Rectal smooth muscle tissue (tissue), 1 donor: ENCODE measurements at regions not wholly inside any gene's neighbourhood (a gene's known extent, or its start where the extent isn't known, plus 50 kb on each side); places are given as distances from the start of the nearest gene placed in this dataset.

ENCODE experiments used
- H3K27ac ChIP-seq: one replicate; pipeline ENCODE4 v1.7.0; 2013; ENCODE audit warnings: low read depth, low read length, inconsistent platforms
- H3K27me3 ChIP-seq: one replicate; pipeline ENCODE4 v1.7.0; 2013; ENCODE audit warnings: low read length; ENCODE audit not compliant: control insufficient read depth, insufficient read depth
- H3K36me3 ChIP-seq: one replicate; pipeline ENCODE4 v1.7.0; 2013; ENCODE audit warnings: low read length; ENCODE audit not compliant: control insufficient read depth, insufficient read depth
- H3K4me1 ChIP-seq: one replicate; pipeline ENCODE4 v1.7.0; 2013; ENCODE audit warnings: low read length; ENCODE audit not compliant: control insufficient read depth, insufficient read depth
- H3K4me3 ChIP-seq: one replicate; pipeline ENCODE4 v1.7.0; 2013; ENCODE audit warnings: low read length
- H3K9ac ChIP-seq: one replicate; pipeline ENCODE4 v1.7.0; 2013; ENCODE audit warnings: low read length

- H3K36me3 ChIP-seq = no peaks in the 10 kb centered on the region
- no peak overlapping the region for H3K4me3 ChIP-seq
- no peak overlapping the region for H3K27ac ChIP-seq
- H3K4me1 ChIP-seq = no peaks in the 10 kb centered on the region
- no peak overlapping the region for H3K9ac ChIP-seq
- H3K27me3 ChIP-seq = no peaks in the 10 kb centered on the region
Measured at GRCh38 chr5:54620141-54620933, 102.8 kb downstream of the SNX18 start.

- H3K4me1 ChIP-seq = no peaks in the 10 kb centered on the region
- no peak overlapping the region for H3K27ac ChIP-seq
- no peaks in the 10 kb centered on the region for H3K27me3 ChIP-seq
- no peak overlapping the region for H3K4me3 ChIP-seq
- no peaks in the 10 kb centered on the region for H3K36me3 ChIP-seq
- no peak overlapping the region for H3K9ac ChIP-seq
Measured at GRCh38 chr5:54619731-54620130, 102.2 kb downstream of the SNX18 start.

GRCh38 chr5:54616518-54617220 is 99.1 kb downstream of the SNX18 start:
- H3K4me3 ChIP-seq = no peak overlapping the region
- no peaks in the 10 kb centered on the region for H3K27me3 ChIP-seq
- H3K4me1 ChIP-seq = no peaks in the 10 kb centered on the region
- no peak overlapping the region for H3K27ac ChIP-seq
- H3K9ac ChIP-seq = no peak overlapping the region
- no peaks in the 10 kb centered on the region for H3K36me3 ChIP-seq

- no peak overlapping the region for H3K27ac ChIP-seq
- H3K27me3 ChIP-seq = no peaks in the 10 kb centered on the region
- no peaks in the 10 kb centered on the region for H3K4me1 ChIP-seq
- H3K9ac ChIP-seq = no peak overlapping the region
- H3K36me3 ChIP-seq = no peaks in the 10 kb centered on the region
- H3K4me3 ChIP-seq = no peak overlapping the region
Measured at GRCh38 chr5:54616031-54616430, 98.5 kb downstream of the SNX18 start.

- Histone ChIP-seq H3K27ac (no peak overlapping the region), H3K36me3 (no peaks in the 10 kb centered on the region), H3K9ac (no peak overlapping the region), H3K27me3 (no peaks in the 10 kb centered on the region), H3K4me3 (no peak overlapping the region), H3K4me1 (no peaks in the 10 kb centered on the region)
Measured at GRCh38 chr5:54615381-54615780, 97.8 kb downstream of the SNX18 start.

- H3K9ac ChIP-seq = no peak overlapping the region
- H3K36me3 ChIP-seq = no peaks in the 10 kb centered on the region
- no peak overlapping the region for H3K27ac ChIP-seq
- no peaks in the 10 kb centered on the region for H3K4me1 ChIP-seq
- peaks cover 2% of the 10 kb centered on the region for H3K27me3 ChIP-seq
- H3K4me3 ChIP-seq = no peak overlapping the region
Measured at GRCh38 chr5:54612711-54613110, 95.2 kb downstream of the SNX18 start.

GRCh38 chr5:54611290-54611951 is 93.9 kb downstream of the SNX18 start:
- no peak overlapping the region for H3K4me3 ChIP-seq
- H3K27ac ChIP-seq = no peak overlapping the region
- H3K27me3 ChIP-seq = peaks cover 2% of the 10 kb centered on the region
- no peaks in the 10 kb centered on the region for H3K4me1 ChIP-seq
- H3K9ac ChIP-seq = no peak overlapping the region
- no peaks in the 10 kb centered on the region for H3K36me3 ChIP-seq

- H3K36me3 ChIP-seq = no peaks in the 10 kb centered on the region
- no peak overlapping the region for H3K27ac ChIP-seq
- peaks cover 2% of the 10 kb centered on the region for H3K27me3 ChIP-seq
- peak overlapping the region; percentile 0 for H3K4me3 ChIP-seq
- H3K4me1 ChIP-seq = no peaks in the 10 kb centered on the region
- H3K9ac ChIP-seq = no peak overlapping the region
Measured at GRCh38 chr5:54610197-54610944, 92.8 kb downstream of the SNX18 start.

- no peak overlapping the region for H3K27ac ChIP-seq
- no peaks in the 10 kb centered on the region for H3K4me1 ChIP-seq
- peaks cover 2% of the 10 kb centered on the region for H3K27me3 ChIP-seq
- H3K9ac ChIP-seq = no peak overlapping the region
- no peaks in the 10 kb centered on the region for H3K36me3 ChIP-seq
- no peak overlapping the region for H3K4me3 ChIP-seq
Measured at GRCh38 chr5:54608423-54609085, 91.0 kb downstream of the SNX18 start.

GRCh38 chr5:54607006-54607405 is 89.4 kb downstream of the SNX18 start:
- Histone ChIP-seq H3K36me3 (no peaks in the 10 kb centered on the region), H3K27me3 (peaks cover 2% of the 10 kb centered on the region), H3K9ac (no peak overlapping the region), H3K4me3 (no peak overlapping the region), H3K4me1 (no peaks in the 10 kb centered on the region), H3K27ac (no peak overlapping the region)

GRCh38 chr5:54603372-54603771 is 85.8 kb downstream of the SNX18 start:
- Histone ChIP-seq H3K27ac (no peak overlapping the region), H3K27me3 (no peaks in the 10 kb centered on the region), H3K36me3 (no peaks in the 10 kb centered on the region), H3K4me1 (no peaks in the 10 kb centered on the region), H3K9ac (no peak overlapping the region), H3K4me3 (no peak overlapping the region)

- H3K4me3 ChIP-seq = no peak overlapping the region
- H3K4me1 ChIP-seq = no peaks in the 10 kb centered on the region
- peak overlapping the region; percentile 55 for H3K27ac ChIP-seq
- H3K27me3 ChIP-seq = no peaks in the 10 kb centered on the region
- no peaks in the 10 kb centered on the region for H3K36me3 ChIP-seq
- no peak overlapping the region for H3K9ac ChIP-seq
Measured at GRCh38 chr5:54602475-54602874, 84.9 kb downstream of the SNX18 start.
